HCT116 (cell line): ENCODE measurements at regions not wholly inside any gene's neighbourhood (a gene's known extent, or its start where the extent isn't known, plus 50 kb on each side); places are given as distances from the start of the nearest gene placed in this dataset.

Experiments
- CEBPB ChIP-seq: IDR thresholded peaks from 2 replicates; pipeline ENCODE4 v1.6.1; 2012; ENCODE audit warnings: low read depth
- EGR1 ChIP-seq: IDR thresholded peaks from 2 replicates; pipeline ENCODE4 v1.6.1; 2012; ENCODE audit warnings: low read depth
- EZH2phosphoT487 ChIP-seq: fragments of 200-600 bp; IDR thresholded peaks from 2 replicates; pipeline ENCODE4 v1.6.1; 2018; ENCODE audit warnings: antibody characterized with exemption, borderline replicate concordance
- JUND ChIP-seq: IDR thresholded peaks from 2 replicates; pipeline ENCODE4 v1.6.1; 2012
- POLR2A ChIP-seq: IDR thresholded peaks from 2 replicates; pipeline ENCODE4 v1.7.0; 2011; ENCODE audit warnings: borderline replicate concordance; ENCODE audit not compliant: insufficient read depth, insufficient read length; ENCODE audit errors: extremely low read depth
- POLR2AphosphoS5 ChIP-seq: IDR thresholded peaks from 2 replicates; pipeline ENCODE4 v1.6.1; 2011; ENCODE audit warnings: mild to moderate bottlenecking, low read depth, low read length, moderate library complexity
- RAD21 ChIP-seq: IDR thresholded peaks from 2 replicates; pipeline ENCODE4 v1.6.1; 2012; ENCODE audit warnings: low read depth, mild to moderate bottlenecking
- SIN3A ChIP-seq: IDR thresholded peaks from 2 replicates; pipeline ENCODE4 v1.6.1; 2012; ENCODE audit warnings: low read depth
- SRF ChIP-seq: IDR thresholded peaks from 2 replicates; pipeline ENCODE4 v1.6.1; 2012; ENCODE audit warnings: low read depth
- ZFX ChIP-seq: fragments of 450-650 bp; IDR thresholded peaks from 2 replicates; pipeline ENCODE4 v1.6.1; 2017
- TF ChIP-seq, protein P1 (sequence below): IDR thresholded peaks from 2 replicates; pipeline ENCODE4 v1.6.1; 2012
- TF ChIP-seq, protein P2 (sequence below), 3 experiments: fragments of 200-600 bp in 1 of 3; sonication (generic) in 1 of 3; IDR thresholded peaks in 2 of 3; conservative IDR thresholded peaks in 1 of 3; 2 replicates each; pipeline ENCODE4 v1.5.1; 2012 to 2017; ENCODE audit warnings: low read depth in 2 of 3, low read length in 2 of 3, antibody characterized with exemption in 1 of 3, borderline replicate concordance in 1 of 3, control low read depth in 1 of 3, mild to moderate bottlenecking in 1 of 3, mixed read lengths in 1 of 3, mixed run types in 1 of 3, moderate library complexity in 1 of 3; ENCODE audit not compliant: insufficient read depth in 1 of 3
- TF ChIP-seq, protein P3 (sequence below): IDR thresholded peaks from 2 replicates; pipeline ENCODE4 v1.6.1; 2012; ENCODE audit warnings: low read depth
- TF ChIP-seq, protein P4 (sequence below): IDR thresholded peaks from 2 replicates; pipeline ENCODE4 v1.6.1; 2011; ENCODE audit warnings: mild to moderate bottlenecking, low read length, moderate library complexity; ENCODE audit not compliant: insufficient replicate concordance; ENCODE audit errors: extremely low read depth

DNA sequence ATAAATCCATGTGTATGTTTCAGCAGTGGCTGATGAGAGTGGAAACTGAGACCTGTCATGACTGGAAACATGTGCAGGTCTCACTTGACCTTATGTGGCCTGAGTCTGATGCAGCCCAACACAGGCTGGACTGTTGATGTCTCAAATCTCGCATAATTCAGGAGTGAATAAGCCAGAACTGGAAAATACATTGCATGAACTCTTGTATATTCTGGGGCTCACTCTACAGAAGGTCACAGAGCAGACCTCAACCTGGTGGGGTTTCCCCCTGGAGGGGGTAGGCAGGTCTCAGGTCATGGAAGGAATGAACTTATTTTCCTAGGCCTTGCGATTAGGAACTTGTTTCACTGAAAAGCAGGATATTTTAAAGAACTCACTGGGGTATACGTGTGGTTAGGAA, 146.3 kb upstream of the THUMPD2 start:
- no peak for TF ChIP-seq SIN3A
- TF ChIP-seq, protein P1, sequence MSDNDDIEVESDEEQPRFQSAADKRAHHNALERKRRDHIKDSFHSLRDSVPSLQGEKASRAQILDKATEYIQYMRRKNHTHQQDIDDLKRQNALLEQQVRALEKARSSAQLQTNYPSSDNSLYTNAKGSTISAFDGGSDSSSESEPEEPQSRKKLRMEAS = no peak
- TF ChIP-seq, protein P2, sequence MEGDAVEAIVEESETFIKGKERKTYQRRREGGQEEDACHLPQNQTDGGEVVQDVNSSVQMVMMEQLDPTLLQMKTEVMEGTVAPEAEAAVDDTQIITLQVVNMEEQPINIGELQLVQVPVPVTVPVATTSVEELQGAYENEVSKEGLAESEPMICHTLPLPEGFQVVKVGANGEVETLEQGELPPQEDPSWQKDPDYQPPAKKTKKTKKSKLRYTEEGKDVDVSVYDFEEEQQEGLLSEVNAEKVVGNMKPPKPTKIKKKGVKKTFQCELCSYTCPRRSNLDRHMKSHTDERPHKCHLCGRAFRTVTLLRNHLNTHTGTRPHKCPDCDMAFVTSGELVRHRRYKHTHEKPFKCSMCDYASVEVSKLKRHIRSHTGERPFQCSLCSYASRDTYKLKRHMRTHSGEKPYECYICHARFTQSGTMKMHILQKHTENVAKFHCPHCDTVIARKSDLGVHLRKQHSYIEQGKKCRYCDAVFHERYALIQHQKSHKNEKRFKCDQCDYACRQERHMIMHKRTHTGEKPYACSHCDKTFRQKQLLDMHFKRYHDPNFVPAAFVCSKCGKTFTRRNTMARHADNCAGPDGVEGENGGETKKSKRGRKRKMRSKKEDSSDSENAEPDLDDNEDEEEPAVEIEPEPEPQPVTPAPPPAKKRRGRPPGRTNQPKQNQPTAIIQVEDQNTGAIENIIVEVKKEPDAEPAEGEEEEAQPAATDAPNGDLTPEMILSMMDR (IDR thresholded peaks at IDR 0.05 in 2 of 3, conservative IDR thresholded peaks at IDR 0.05 in 1 of 3; ENCODE audit: borderline replicate concordance in 1 of 3, insufficient read depth in 1 of 3, low read depth in 2 of 3, low read length in 2 of 3) = no peak
- no peak for TF ChIP-seq EGR1
- TF ChIP-seq POLR2A = no peak
- TF ChIP-seq, protein P3, sequence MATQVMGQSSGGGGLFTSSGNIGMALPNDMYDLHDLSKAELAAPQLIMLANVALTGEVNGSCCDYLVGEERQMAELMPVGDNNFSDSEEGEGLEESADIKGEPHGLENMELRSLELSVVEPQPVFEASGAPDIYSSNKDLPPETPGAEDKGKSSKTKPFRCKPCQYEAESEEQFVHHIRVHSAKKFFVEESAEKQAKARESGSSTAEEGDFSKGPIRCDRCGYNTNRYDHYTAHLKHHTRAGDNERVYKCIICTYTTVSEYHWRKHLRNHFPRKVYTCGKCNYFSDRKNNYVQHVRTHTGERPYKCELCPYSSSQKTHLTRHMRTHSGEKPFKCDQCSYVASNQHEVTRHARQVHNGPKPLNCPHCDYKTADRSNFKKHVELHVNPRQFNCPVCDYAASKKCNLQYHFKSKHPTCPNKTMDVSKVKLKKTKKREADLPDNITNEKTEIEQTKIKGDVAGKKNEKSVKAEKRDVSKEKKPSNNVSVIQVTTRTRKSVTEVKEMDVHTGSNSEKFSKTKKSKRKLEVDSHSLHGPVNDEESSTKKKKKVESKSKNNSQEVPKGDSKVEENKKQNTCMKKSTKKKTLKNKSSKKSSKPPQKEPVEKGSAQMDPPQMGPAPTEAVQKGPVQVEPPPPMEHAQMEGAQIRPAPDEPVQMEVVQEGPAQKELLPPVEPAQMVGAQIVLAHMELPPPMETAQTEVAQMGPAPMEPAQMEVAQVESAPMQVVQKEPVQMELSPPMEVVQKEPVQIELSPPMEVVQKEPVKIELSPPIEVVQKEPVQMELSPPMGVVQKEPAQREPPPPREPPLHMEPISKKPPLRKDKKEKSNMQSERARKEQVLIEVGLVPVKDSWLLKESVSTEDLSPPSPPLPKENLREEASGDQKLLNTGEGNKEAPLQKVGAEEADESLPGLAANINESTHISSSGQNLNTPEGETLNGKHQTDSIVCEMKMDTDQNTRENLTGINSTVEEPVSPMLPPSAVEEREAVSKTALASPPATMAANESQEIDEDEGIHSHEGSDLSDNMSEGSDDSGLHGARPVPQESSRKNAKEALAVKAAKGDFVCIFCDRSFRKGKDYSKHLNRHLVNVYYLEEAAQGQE = no peak
- TF ChIP-seq EZH2phosphoT487 = no peak
- TF ChIP-seq RAD21 = no peak
- TF ChIP-seq, protein P4, sequence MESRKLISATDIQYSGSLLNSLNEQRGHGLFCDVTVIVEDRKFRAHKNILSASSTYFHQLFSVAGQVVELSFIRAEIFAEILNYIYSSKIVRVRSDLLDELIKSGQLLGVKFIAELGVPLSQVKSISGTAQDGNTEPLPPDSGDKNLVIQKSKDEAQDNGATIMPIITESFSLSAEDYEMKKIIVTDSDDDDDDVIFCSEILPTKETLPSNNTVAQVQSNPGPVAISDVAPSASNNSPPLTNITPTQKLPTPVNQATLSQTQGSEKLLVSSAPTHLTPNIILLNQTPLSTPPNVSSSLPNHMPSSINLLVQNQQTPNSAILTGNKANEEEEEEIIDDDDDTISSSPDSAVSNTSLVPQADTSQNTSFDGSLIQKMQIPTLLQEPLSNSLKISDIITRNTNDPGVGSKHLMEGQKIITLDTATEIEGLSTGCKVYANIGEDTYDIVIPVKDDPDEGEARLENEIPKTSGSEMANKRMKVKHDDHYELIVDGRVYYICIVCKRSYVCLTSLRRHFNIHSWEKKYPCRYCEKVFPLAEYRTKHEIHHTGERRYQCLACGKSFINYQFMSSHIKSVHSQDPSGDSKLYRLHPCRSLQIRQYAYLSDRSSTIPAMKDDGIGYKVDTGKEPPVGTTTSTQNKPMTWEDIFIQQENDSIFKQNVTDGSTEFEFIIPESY = no peak
- TF ChIP-seq SRF = no peak
- TF ChIP-seq CEBPB = no peak
- no peak for TF ChIP-seq ZFX
- no peak for TF ChIP-seq POLR2AphosphoS5
- no peak for TF ChIP-seq JUND
